SK-N-SH treated with all-trans-retinoic acid at 6 μM for 48 hours (cell line): ENCODE measurements at regions not wholly inside any gene's neighbourhood (a gene's known extent, or its start where the extent isn't known, plus 50 kb on each side); places are given as distances from the start of the nearest gene placed in this dataset.

Experiments used
- ATAC-seq: fragments of 200-7000 bp; cut with Tn5 transposase; 3 replicates; pipeline ENCODE4 v1.9.1; 2020; ENCODE audit warnings: mild to moderate bottlenecking, moderate library complexity
- ARNTL ChIP-seq: fragments of 450-650 bp; formaldehyde crosslinking; IDR thresholded peaks from 2 replicates; pipeline ENCODE4 v1.5.0; 2020; ENCODE audit warnings: low read depth, mild to moderate bottlenecking, moderate library complexity, borderline replicate concordance
- CSDC2 ChIP-seq: fragments of 250-450 bp; sonication (Bioruptor Pico); IDR thresholded peaks from 2 replicates; pipeline ENCODE4 v1.5.0; 2020; ENCODE audit warnings: mild to moderate bottlenecking, moderate library complexity
- ESRRG ChIP-seq: fragments of 250-450 bp; sonication (Bioruptor Pico); IDR thresholded peaks from 2 replicates; pipeline ENCODE4 v1.6.1; 2021; ENCODE audit warnings: mild to moderate bottlenecking
- GLIS3 ChIP-seq: fragments of 250-450 bp; sonication (Bioruptor Pico); IDR thresholded peaks from 2 replicates; pipeline ENCODE4 v1.5.0; 2020; ENCODE audit warnings: mild to moderate bottlenecking, moderate library complexity
- ISL1 ChIP-seq: fragments of 250-450 bp; sonication (Bioruptor Pico); IDR thresholded peaks from 2 replicates; pipeline ENCODE4 v2.1.2; 2022; ENCODE audit warnings: mild to moderate bottlenecking, moderate library complexity
- OSR1 ChIP-seq: fragments of 250-450 bp; sonication (Bioruptor Pico); IDR thresholded peaks from 2 replicates; pipeline ENCODE4 v1.8.0; 2022; ENCODE audit warnings: moderate library complexity, mild to moderate bottlenecking, inconsistent platforms
- PPARA ChIP-seq: fragments of 250-450 bp; sonication (Bioruptor Pico); IDR thresholded peaks from 2 replicates; pipeline ENCODE4 v1.5.0; 2020; ENCODE audit warnings: mild to moderate bottlenecking, borderline replicate concordance
- RARB ChIP-seq: fragments of 250-450 bp; sonication (Bioruptor Pico); IDR thresholded peaks from 2 replicates; pipeline ENCODE4 v1.8.0; 2021; ENCODE audit warnings: mild to moderate bottlenecking, moderate library complexity
- SNAI2 ChIP-seq: fragments of 250-450 bp; sonication (Bioruptor Pico); IDR thresholded peaks from 2 replicates; pipeline ENCODE4 v1.5.0; 2020; ENCODE audit warnings: mild to moderate bottlenecking, moderate library complexity
- TCF4 ChIP-seq: fragments of 250-450 bp; sonication (Bioruptor Pico); IDR thresholded peaks from 2 replicates; pipeline ENCODE4 v1.8.0; 2021; ENCODE audit warnings: mild to moderate bottlenecking, moderate library complexity, borderline replicate concordance
- TOX ChIP-seq: fragments of 250-450 bp; sonication (Bioruptor Pico); IDR thresholded peaks from 2 replicates; pipeline ENCODE4 v1.8.0; 2021; ENCODE audit warnings: mild to moderate bottlenecking, moderate library complexity, borderline replicate concordance
- ZC3H10 ChIP-seq: fragments of 250-450 bp; sonication (Bioruptor Pico); IDR thresholded peaks from 2 replicates; pipeline ENCODE4 v1.5.1; 2021; ENCODE audit warnings: mild to moderate bottlenecking, moderate library complexity
- ZFP3 ChIP-seq: fragments of 250-450 bp; sonication (Bioruptor Pico); IDR thresholded peaks from 2 replicates; pipeline ENCODE4 v1.5.0; 2020; ENCODE audit warnings: mild to moderate bottlenecking, moderate library complexity
- ZNF565 ChIP-seq: fragments of 450-650 bp; formaldehyde crosslinking; conservative IDR thresholded peaks from 2 replicates; pipeline ENCODE4 v1.5.0; 2020; ENCODE audit warnings: low read depth, mild to moderate bottlenecking, moderate library complexity
- ZNF70 ChIP-seq: fragments of 450-650 bp; formaldehyde crosslinking; IDR thresholded peaks from 2 replicates; pipeline ENCODE4 v1.5.0; 2020; ENCODE audit warnings: mild to moderate bottlenecking, moderate library complexity
- ZNF8 ChIP-seq: fragments of 450-650 bp; formaldehyde crosslinking; IDR thresholded peaks from 2 replicates; pipeline ENCODE4 v1.5.0; 2020; ENCODE audit warnings: mild to moderate bottlenecking, moderate library complexity
- TF ChIP-seq, protein P1 (sequence below): fragments of 250-450 bp; sonication (Bioruptor Pico); IDR thresholded peaks from 2 replicates; pipeline ENCODE4 v1.8.0; 2020; ENCODE audit warnings: mild to moderate bottlenecking, moderate library complexity, borderline replicate concordance
- TF ChIP-seq, protein P2 (sequence below): fragments of 250-450 bp; sonication (Bioruptor Pico); IDR thresholded peaks from 2 replicates; pipeline ENCODE4 v1.8.0; 2021; ENCODE audit warnings: low read depth, mild to moderate bottlenecking, moderate library complexity, borderline replicate concordance
- TF ChIP-seq, protein P3 (sequence below): fragments of 250-450 bp; sonication (Bioruptor Pico); IDR thresholded peaks from 2 replicates; pipeline ENCODE4 v1.5.1; 2020; ENCODE audit warnings: low read depth, mild to moderate bottlenecking, moderate library complexity
- TF ChIP-seq, protein P4 (sequence below): fragments of 250-450 bp; sonication (Bioruptor Pico); IDR thresholded peaks from 2 replicates; pipeline ENCODE4 v1.5.1; 2021; ENCODE audit warnings: mild to moderate bottlenecking, moderate library complexity
- TF ChIP-seq, protein P5 (sequence below): fragments of 250-450 bp; sonication (Bioruptor Pico); IDR thresholded peaks from 2 replicates; pipeline ENCODE4 v1.5.0; 2020; ENCODE audit warnings: mild to moderate bottlenecking, moderate library complexity

DNA sequence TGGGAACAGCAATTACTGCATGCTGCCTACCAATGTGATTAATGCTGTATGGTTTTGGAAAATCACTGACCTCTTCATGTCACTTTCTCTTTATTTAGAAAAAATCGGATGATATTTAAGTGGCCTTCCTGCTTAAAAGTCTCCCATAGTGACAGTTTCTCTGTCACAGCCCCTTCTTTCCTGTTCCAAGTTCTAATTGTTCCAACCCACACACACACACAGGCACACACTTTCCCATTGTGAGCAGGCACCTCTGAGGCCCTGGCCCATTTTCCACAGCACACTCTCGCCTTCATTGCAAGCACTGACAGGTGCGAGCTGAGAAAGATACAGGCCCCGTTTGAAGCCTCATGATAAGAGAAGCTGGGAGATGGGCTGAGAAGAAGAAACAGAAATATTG lies 505.9 kb downstream of the HS3ST4 start:
- ATAC-seq: no peak
- TF ChIP-seq ZC3H10 (CRISPR knock-in tag) (no peak), SNAI2 (CRISPR knock-in tag) (no peak), ZFP3 (CRISPR knock-in tag) (no peak), RARB (CRISPR knock-in tag) (no peak), ARNTL (no peak), GLIS3 (CRISPR knock-in tag) (no peak)
- TF ChIP-seq, protein P1, sequence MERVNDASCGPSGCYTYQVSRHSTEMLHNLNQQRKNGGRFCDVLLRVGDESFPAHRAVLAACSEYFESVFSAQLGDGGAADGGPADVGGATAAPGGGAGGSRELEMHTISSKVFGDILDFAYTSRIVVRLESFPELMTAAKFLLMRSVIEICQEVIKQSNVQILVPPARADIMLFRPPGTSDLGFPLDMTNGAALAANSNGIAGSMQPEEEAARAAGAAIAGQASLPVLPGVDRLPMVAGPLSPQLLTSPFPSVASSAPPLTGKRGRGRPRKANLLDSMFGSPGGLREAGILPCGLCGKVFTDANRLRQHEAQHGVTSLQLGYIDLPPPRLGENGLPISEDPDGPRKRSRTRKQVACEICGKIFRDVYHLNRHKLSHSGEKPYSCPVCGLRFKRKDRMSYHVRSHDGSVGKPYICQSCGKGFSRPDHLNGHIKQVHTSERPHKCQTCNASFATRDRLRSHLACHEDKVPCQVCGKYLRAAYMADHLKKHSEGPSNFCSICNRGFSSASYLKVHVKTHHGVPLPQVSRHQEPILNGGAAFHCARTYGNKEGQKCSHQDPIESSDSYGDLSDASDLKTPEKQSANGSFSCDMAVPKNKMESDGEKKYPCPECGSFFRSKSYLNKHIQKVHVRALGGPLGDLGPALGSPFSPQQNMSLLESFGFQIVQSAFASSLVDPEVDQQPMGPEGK (CRISPR knock-in tag): no peak

DNA sequence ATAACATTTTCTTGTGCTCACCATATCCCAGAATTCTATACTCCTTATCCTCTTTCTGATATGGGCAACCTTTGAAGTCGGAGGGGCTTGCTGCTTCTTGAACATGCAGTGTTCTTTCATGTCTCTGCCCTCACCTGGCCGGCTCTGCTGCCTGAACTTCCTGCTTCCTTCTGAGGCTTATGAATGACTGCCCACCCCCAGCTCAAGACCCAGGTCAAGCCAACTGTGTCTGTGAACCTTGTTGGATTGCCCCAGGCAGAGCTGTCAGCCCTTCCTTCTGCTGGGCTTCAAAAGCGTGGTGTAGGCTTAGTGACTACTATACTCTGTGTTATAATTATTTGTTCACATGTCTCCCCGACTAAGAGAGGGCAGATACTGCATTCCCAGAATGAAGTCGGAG lies 506.5 kb downstream of the HS3ST4 start:
- TF ChIP-seq SNAI2 (CRISPR knock-in tag): no peak
- TF ChIP-seq OSR1: no peak
- no peak for TF ChIP-seq ARNTL
- TF ChIP-seq ISL1 (CRISPR knock-in tag): no peak
- no peak for TF ChIP-seq TOX
- TF ChIP-seq, protein P2, sequence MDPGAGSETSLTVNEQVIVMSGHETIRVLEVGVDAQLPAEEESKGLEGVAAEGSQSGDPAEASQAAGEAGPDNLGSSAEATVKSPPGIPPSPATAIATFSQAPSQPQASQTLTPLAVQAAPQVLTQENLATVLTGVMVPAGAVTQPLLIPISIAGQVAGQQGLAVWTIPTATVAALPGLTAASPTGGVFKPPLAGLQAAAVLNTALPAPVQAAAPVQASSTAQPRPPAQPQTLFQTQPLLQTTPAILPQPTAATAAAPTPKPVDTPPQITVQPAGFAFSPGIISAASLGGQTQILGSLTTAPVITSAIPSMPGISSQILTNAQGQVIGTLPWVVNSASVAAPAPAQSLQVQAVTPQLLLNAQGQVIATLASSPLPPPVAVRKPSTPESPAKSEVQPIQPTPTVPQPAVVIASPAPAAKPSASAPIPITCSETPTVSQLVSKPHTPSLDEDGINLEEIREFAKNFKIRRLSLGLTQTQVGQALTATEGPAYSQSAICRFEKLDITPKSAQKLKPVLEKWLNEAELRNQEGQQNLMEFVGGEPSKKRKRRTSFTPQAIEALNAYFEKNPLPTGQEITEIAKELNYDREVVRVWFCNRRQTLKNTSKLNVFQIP: no peak
- no peak for TF ChIP-seq ESRRG (CRISPR knock-in tag)
- no peak for TF ChIP-seq GLIS3 (CRISPR knock-in tag)
- no peak for TF ChIP-seq ZFP3 (CRISPR knock-in tag)
- no peak for TF ChIP-seq ZNF70
- TF ChIP-seq, protein P3, sequence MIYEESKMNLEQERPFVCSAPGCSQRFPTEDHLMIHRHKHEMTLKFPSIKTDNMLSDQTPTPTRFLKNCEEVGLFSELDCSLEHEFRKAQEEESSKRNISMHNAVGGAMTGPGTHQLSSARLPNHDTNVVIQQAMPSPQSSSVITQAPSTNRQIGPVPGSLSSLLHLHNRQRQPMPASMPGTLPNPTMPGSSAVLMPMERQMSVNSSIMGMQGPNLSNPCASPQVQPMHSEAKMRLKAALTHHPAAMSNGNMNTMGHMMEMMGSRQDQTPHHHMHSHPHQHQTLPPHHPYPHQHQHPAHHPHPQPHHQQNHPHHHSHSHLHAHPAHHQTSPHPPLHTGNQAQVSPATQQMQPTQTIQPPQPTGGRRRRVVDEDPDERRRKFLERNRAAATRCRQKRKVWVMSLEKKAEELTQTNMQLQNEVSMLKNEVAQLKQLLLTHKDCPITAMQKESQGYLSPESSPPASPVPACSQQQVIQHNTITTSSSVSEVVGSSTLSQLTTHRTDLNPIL (CRISPR knock-in tag): no peak
- TF ChIP-seq RARB (CRISPR knock-in tag): no peak
- TF ChIP-seq CSDC2 (CRISPR knock-in tag): no peak
- TF ChIP-seq ZC3H10 (CRISPR knock-in tag): no peak
- ATAC-seq: no peak

DNA sequence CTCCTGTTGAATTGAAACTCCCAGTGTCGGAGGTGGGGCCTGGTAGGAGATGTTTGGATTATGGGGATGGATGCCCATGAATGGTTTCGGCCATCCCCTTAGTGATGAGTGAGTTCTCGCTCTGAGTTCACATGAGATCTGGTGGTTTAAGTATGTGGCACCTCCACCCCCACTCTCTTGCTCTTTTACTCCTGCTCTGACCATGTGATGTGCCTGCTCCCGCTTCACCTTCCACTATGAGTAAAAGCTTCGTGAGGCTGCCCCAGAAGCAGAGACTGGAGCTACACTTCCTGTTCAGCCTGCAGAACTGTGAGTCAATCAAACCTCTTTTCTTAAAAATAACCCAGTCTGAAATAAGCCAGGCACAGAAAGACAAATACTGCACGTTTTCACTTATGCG lies 512.4 kb downstream of the HS3ST4 start:
- TF ChIP-seq ZNF565 (CRISPR knock-in tag): no peak
- TF ChIP-seq, protein P2: no peak
- TF ChIP-seq OSR1: no peak
- TF ChIP-seq TCF4 (CRISPR knock-in tag): no peak
- no peak for TF ChIP-seq ESRRG (CRISPR knock-in tag)
- no peak for TF ChIP-seq RARB (CRISPR knock-in tag)
- no peak for TF ChIP-seq ZC3H10 (CRISPR knock-in tag)
- no peak for TF ChIP-seq ZFP3 (CRISPR knock-in tag)
- no peak for TF ChIP-seq PPARA
- TF ChIP-seq TOX: no peak
- no peak for TF ChIP-seq ZNF70
- TF ChIP-seq ISL1 (CRISPR knock-in tag): no peak
- TF ChIP-seq, protein P4, sequence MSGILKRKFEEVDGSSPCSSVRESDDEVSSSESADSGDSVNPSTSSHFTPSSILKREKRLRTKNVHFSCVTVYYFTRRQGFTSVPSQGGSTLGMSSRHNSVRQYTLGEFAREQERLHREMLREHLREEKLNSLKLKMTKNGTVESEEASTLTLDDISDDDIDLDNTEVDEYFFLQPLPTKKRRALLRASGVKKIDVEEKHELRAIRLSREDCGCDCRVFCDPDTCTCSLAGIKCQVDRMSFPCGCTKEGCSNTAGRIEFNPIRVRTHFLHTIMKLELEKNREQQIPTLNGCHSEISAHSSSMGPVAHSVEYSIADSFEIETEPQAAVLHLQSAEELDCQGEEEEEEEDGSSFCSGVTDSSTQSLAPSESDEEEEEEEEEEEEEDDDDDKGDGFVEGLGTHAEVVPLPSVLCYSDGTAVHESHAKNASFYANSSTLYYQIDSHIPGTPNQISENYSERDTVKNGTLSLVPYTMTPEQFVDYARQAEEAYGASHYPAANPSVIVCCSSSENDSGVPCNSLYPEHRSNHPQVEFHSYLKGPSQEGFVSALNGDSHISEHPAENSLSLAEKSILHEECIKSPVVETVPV: no peak
- no peak for TF ChIP-seq GLIS3 (CRISPR knock-in tag)
- TF ChIP-seq, protein P1 (CRISPR knock-in tag): no peak
- no peak for TF ChIP-seq ZNF8
- TF ChIP-seq, protein P5, sequence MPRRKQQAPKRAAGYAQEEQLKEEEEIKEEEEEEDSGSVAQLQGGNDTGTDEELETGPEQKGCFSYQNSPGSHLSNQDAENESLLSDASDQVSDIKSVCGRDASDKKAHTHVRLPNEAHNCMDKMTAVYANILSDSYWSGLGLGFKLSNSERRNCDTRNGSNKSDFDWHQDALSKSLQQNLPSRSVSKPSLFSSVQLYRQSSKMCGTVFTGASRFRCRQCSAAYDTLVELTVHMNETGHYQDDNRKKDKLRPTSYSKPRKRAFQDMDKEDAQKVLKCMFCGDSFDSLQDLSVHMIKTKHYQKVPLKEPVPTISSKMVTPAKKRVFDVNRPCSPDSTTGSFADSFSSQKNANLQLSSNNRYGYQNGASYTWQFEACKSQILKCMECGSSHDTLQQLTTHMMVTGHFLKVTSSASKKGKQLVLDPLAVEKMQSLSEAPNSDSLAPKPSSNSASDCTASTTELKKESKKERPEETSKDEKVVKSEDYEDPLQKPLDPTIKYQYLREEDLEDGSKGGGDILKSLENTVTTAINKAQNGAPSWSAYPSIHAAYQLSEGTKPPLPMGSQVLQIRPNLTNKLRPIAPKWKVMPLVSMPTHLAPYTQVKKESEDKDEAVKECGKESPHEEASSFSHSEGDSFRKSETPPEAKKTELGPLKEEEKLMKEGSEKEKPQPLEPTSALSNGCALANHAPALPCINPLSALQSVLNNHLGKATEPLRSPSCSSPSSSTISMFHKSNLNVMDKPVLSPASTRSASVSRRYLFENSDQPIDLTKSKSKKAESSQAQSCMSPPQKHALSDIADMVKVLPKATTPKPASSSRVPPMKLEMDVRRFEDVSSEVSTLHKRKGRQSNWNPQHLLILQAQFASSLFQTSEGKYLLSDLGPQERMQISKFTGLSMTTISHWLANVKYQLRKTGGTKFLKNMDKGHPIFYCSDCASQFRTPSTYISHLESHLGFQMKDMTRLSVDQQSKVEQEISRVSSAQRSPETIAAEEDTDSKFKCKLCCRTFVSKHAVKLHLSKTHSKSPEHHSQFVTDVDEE (CRISPR knock-in tag): no peak
- TF ChIP-seq SNAI2 (CRISPR knock-in tag): no peak
- ATAC-seq: no peak
